ENCODE measurements at regions not wholly inside any gene's neighbourhood (a gene's known extent, or its start where the extent isn't known, plus 50 kb on each side); places are given as distances from the start of the nearest gene placed in this dataset.
"Not testable (repeated sequence)": the region's sequence is repeated elsewhere in the genome, so short reads cannot be mapped to it uniquely, and the experiment has no call there.

DNA sequence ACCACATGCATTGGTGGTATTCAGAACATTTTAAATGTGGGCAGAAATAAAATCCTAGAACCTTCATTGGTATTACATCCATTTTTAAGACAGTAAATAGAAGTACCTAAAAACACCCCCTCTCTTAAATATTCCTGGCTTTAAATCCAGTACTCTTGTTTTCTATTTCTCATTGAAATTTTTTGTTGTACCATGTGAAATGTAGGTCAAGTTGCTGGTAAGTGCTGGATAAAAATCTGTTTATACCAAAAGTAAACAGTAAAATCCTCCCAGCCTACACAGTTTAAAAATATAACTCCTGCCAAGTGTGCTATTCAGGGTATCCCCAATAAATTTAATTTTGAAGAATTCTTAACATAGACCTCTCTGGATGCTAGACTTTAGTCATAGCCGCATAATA is 75.0 kb upstream of the FST start:
- TF ChIP-seq, protein P1, sequence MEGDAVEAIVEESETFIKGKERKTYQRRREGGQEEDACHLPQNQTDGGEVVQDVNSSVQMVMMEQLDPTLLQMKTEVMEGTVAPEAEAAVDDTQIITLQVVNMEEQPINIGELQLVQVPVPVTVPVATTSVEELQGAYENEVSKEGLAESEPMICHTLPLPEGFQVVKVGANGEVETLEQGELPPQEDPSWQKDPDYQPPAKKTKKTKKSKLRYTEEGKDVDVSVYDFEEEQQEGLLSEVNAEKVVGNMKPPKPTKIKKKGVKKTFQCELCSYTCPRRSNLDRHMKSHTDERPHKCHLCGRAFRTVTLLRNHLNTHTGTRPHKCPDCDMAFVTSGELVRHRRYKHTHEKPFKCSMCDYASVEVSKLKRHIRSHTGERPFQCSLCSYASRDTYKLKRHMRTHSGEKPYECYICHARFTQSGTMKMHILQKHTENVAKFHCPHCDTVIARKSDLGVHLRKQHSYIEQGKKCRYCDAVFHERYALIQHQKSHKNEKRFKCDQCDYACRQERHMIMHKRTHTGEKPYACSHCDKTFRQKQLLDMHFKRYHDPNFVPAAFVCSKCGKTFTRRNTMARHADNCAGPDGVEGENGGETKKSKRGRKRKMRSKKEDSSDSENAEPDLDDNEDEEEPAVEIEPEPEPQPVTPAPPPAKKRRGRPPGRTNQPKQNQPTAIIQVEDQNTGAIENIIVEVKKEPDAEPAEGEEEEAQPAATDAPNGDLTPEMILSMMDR (conservative IDR thresholded peaks at IDR 0.05) = no peak
- H3K27ac ChIP-seq = no peak overlapping the region

DNA sequence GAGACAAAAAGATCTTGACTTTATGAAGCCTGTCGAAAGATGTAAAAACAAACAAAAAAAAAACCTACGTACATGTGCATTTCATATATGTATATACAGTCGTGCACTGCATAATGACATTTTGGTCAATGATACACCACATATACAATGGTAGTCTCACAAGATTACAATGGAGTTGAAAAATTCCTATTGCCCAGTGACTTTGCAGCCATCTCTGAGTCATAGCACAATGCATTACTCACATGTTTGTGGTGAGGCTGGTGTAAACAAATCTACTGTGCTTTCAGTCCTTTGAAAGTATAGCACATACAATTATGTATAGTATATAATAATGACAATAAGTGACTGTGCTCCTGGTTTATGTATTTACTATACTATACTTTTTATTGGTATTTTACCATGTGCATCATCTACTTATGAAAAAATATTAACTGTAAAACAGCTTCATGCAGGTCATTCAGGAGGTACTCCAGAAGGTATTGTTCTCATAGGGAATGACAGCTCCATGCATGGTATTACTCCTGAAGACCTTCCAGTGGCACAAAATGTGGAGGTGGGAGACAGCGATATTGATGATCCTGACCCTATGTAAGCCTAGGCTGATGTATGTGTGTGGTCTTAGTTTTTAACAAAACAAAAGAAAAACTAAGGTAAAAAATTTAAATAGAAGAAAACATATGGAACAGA is 73.7 kb upstream of the FST start:
- no peak overlapping the region for H3K27ac ChIP-seq
- TF ChIP-seq, protein P1 (conservative IDR thresholded peaks at IDR 0.05) = no peak

DNA sequence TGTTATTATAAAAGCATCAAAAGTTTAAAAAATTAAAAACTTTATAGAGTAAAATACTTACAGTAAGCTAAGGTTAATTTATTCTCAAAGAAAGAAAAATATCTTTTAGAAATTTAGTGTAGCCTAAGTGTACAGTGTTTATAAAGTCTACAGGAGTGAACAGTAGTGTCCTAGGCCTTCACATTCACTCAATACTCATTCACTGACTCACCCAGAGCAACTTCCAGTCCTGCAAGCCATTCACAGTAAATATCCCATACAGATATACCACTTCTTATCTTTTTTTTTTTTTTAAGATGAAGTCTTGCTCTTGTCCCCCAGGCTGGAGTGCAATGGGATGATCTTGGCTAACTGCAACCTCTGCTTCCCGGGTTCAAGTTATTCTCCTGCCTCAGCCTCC is 73.1 kb upstream of the FST start:
- no peak overlapping the region for H3K27ac ChIP-seq
- TF ChIP-seq, protein P1 (conservative IDR thresholded peaks at IDR 0.05) = no peak

DNA sequence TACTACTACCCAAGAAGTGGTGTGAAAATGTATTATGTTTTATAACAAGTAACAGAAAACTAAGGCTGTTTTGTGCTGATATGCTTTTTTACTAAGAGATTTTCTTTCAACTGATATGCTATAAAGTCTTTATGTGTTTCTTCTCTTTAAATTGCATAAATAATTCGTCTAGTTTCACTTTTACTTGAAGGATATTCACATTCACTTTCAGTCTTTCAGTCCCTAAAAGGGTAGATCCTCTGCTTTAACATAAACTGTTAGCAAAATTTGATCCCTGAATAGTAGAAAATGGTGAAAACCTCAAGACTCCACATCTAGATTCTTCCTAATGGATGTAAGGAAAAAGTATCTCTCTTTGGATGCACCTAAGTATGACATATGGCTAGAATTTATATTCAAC is 69.0 kb upstream of the FST start:
- TF ChIP-seq, protein P1 (conservative IDR thresholded peaks at IDR 0.05) = no peak
- H3K27ac ChIP-seq = no peak overlapping the region

DNA sequence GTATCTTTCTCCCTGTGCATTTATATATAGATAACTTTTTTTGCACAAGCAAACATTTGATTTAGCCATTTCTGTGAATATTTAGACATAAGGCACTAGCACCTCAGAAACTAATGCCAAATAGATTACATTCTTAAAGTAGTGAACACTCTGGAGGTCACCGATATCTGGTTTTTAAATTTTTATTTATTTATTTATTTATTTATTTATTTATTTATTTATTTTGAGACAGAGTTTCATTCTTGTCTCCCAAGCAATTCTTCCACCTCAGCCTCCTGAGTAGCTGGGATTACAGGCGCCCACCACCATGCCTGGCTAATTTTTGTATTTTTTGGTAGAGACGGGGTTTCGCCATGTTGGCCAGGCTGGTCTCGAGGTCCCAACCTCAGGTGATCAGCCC is 67.9 kb upstream of the FST start:
- not testable (repeated sequence) for H3K27ac ChIP-seq

DNA sequence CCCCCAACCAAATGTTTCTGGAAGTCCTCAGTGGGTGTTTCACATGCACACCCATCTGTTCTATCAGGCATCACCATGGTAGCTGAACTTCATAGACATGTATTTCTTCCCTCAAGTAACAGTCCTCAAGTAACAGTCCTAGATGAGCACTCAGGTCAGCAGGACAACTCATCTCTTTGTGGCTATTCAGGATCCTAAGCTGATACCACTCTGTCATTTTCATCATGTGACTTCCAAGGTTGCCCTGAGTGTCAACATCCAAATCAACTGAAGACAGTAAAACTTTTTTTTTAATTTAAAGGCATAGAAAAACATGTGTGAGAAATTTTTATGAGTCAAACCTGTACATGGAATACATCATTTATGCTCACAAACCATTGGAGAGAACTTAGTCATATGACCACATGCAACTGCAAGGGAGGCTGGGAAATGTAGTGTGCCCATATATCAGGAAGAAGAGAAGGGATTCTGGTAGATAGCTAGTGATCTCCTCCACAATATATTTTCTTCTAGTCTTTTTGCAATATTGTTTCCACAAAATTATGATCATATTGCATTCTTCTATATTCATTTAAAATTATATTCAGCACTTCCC is 64.2 kb upstream of the FST start:
- no peak overlapping the region for H3K27ac ChIP-seq
- TF ChIP-seq, protein P1 (conservative IDR thresholded peaks at IDR 0.05) = no peak

DNA sequence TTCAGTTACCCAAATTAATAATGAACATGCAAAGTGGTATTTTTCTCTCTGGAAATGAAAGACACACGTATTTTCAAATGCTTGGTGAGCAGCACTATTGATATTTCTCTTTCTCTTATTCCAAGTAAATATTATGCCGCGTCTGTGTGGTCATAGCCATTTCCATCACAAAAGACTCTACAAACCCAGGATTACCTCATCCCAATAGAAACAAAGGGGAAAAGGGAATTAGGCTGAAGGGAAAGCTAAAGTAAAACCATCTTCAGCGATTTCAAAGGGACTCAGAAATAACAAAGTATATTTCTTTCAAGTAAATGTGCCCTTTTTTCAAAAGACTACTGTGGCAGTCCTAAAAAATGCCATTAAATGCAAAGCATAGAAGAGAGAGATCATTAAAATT is 62.0 kb upstream of the FST start:
- H3K27ac ChIP-seq = no peak overlapping the region
- TF ChIP-seq, protein P1 (conservative IDR thresholded peaks at IDR 0.05) = no peak

All from VCaP (cell line).